ENCODE measurements at regions not wholly inside any gene's neighbourhood (a gene's known extent, or its start where the extent isn't known, plus 50 kb on each side); places are given as distances from the start of the nearest gene placed in this dataset.

DNA sequence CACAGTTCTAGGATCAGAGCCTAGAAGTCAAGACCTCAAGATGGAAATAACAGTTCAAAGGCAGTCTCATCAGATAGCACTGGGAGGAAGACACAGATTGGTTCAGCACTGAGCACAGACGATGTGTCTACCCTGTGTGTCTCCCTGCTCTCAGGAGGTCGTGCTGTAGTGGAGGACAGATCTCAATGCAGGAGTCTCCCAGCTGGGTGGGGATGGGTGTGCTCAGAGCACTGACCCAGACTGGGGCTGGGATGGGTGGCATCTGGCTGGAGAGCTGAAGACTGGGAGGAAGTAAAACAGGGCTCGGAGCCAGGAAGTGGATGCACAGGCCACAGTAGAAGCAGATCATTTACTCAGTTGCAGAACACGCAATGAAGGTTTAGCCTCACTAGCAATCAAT, 69.5 kb upstream of the GDF10 start:
- intact Hi-C loops (cut with DNase I), result no loop called here
- Histone ChIP-seq H3K9me3 (replicated peaks in 1 of 3) (no peaks in the 10 kb centered on the region), H3K4me1 (replicated peaks in 1 of 2) (no peaks in the 10 kb centered on the region), H3K27me3 (no peaks in the 10 kb centered on the region), H3K4me3 (no peak overlapping the region), H3K27ac (no peak overlapping the region), H3K36me3 (replicated peaks in 1 of 2) (no peaks in the 10 kb centered on the region)
- no peak for TF ChIP-seq POLR2A (IDR thresholded peaks at IDR 0.05)
- TF ChIP-seq, protein P1, sequence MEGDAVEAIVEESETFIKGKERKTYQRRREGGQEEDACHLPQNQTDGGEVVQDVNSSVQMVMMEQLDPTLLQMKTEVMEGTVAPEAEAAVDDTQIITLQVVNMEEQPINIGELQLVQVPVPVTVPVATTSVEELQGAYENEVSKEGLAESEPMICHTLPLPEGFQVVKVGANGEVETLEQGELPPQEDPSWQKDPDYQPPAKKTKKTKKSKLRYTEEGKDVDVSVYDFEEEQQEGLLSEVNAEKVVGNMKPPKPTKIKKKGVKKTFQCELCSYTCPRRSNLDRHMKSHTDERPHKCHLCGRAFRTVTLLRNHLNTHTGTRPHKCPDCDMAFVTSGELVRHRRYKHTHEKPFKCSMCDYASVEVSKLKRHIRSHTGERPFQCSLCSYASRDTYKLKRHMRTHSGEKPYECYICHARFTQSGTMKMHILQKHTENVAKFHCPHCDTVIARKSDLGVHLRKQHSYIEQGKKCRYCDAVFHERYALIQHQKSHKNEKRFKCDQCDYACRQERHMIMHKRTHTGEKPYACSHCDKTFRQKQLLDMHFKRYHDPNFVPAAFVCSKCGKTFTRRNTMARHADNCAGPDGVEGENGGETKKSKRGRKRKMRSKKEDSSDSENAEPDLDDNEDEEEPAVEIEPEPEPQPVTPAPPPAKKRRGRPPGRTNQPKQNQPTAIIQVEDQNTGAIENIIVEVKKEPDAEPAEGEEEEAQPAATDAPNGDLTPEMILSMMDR (IDR thresholded peaks at IDR 0.05), result no peak
- 61 to 71% (median 64%) methylated on average over 4 of the region's 4 CpGs for WGBS, 4 donors
- DNase-seq, result no peak

DNA sequence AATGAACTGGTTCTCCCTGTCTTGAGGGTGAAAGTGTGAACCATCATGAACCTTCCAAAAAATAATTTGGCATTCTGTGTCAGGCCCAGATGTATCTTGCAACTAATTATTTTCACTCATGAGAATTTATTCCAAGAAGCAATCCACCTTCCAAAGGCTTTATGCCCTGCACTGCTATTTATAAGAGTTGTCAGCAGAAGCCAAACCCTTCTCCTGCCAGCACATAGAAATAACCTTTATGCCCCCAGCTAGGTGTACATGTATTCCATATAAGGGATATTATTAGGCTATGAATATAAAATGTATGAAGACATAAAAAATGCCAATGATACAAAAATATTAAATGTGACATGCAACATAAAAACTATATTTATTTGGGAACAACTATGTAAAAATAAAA, 69.0 kb upstream of the GDF10 start:
- intact Hi-C loops (cut with DNase I), result no loop called here
- Histone ChIP-seq H3K9me3 (replicated peaks in 1 of 3) (no peaks in the 10 kb centered on the region), H3K36me3 (replicated peaks in 1 of 2) (no peaks in the 10 kb centered on the region), H3K27ac (no peak overlapping the region), H3K27me3 (no peaks in the 10 kb centered on the region), H3K4me3 (no peak overlapping the region), H3K4me1 (replicated peaks in 1 of 2) (no peaks in the 10 kb centered on the region)
- TF ChIP-seq, protein P1 (IDR thresholded peaks at IDR 0.05), result no peak
- TF ChIP-seq POLR2A (IDR thresholded peaks at IDR 0.05), result no peak
- no peak for DNase-seq

DNA sequence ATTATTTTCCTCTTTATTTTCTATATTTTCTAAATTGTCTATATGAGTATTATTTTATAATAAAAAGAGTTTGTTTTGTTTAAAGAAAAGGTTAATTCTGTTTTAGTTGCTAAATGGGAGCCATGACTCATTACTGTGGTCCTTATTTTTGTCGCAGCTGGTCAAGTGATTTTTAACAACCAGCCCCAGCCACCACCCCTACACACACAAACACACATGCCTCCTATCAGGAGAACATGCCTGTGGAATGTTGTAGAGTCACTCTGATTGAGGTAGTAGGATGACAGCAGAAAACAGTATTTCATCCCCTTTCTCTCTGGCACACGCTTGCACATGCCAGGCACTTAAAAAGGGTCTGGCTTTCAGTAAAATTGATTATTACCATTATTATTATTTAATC, 68.6 kb upstream of the GDF10 start:
- 73 to 83% (median 83%) methylated on average over 2 of the region's 2 CpGs for WGBS, 4 donors
- no peak for DNase-seq
- no peaks in the 10 kb centered on the region for H3K36me3 ChIP-seq (replicated peaks in 1 of 2)
- no peak overlapping the region for H3K27ac ChIP-seq
- intact Hi-C loops (cut with DNase I), result no loop called here
- no peaks in the 10 kb centered on the region for H3K9me3 ChIP-seq (replicated peaks in 1 of 3)
- H3K4me3 ChIP-seq, result no peak overlapping the region
- no peaks in the 10 kb centered on the region for H3K27me3 ChIP-seq
- no peaks in the 10 kb centered on the region for H3K4me1 ChIP-seq (replicated peaks in 1 of 2)
- TF ChIP-seq POLR2A (IDR thresholded peaks at IDR 0.05), result no peak
- TF ChIP-seq, protein P1 (IDR thresholded peaks at IDR 0.05), result no peak

- Histone ChIP-seq H3K27ac (no peak overlapping the region), H3K27me3 (no peaks in the 10 kb centered on the region), H3K4me1 (replicated peaks in 1 of 2) (no peaks in the 10 kb centered on the region), H3K4me3 (no peak overlapping the region), H3K36me3 (replicated peaks in 1 of 2) (no peaks in the 10 kb centered on the region), H3K9me3 (replicated peaks in 1 of 3) (no peaks in the 10 kb centered on the region)
- TF ChIP-seq, protein P1 (IDR thresholded peaks at IDR 0.05), result no peak
- TF ChIP-seq POLR2A (IDR thresholded peaks at IDR 0.05), result no peak
- intact Hi-C loops (cut with DNase I), result no loop called here
- DNase-seq, result no peak
These were observed 66.4 kb upstream of the GDF10 start for GRCh38 chr10:47233631-47234030.
